ENCODE measurements at regions not wholly inside any gene's neighbourhood (a gene's known extent, or its start where the extent isn't known, plus 50 kb on each side); places are given as distances from the start of the nearest gene placed in this dataset.

- POLR2A ChIA-PET: no interaction called here
- no peak overlapping the region for H3K4me2 ChIP-seq (ENCODE audit: low read length)
Observed at GRCh38 chr13:104491916-104492315, 1425.7 kb upstream of the SLC10A2 start.

GRCh38 chr13:104487006-104487405 is 1420.8 kb upstream of the SLC10A2 start:
- intact Hi-C loops (cut with micrococcal nuclease; ENCODE audit: unreplicated experiment): no loop called here

More at GRCh38 chr13:104491916-104492315, 1425.7 kb upstream of the SLC10A2 start:
- no peak overlapping the region for H3K27ac ChIP-seq (ENCODE audit: low read depth, low read length, poor library complexity, severe bottlenecking)
- no peak overlapping the region for H3K4me3 ChIP-seq (ENCODE audit: low read depth, low read length, poor library complexity, severe bottlenecking)
- no peaks in the 10 kb centered on the region for H4K20me1 ChIP-seq (ENCODE audit: insufficient read depth, low read length)
- no peak for DNase-seq (ENCODE audit: low spot score)
- CTCF ChIA-PET (ENCODE audit: unreplicated experiment): no interaction called here
- H3K4me1 ChIP-seq (ENCODE audit: insufficient read depth, low read length, poor library complexity, severe bottlenecking): no peaks in the 10 kb centered on the region
- H2AFZ ChIP-seq (ENCODE audit: low read length): no peak overlapping the region
- H3K36me3 ChIP-seq (ENCODE audit: insufficient read depth, low read length): no peaks in the 10 kb centered on the region
- intact Hi-C loops (cut with micrococcal nuclease; ENCODE audit: unreplicated experiment): no loop called here
- BruUV-seq (replicated peaks): no TSS peak
- no peaks in the 10 kb centered on the region for H3K9me2 ChIP-seq (ENCODE audit: insufficient read depth, low read length)
- H3K79me2 ChIP-seq (ENCODE audit: insufficient read depth, low read depth, low read length): no peaks in the 10 kb centered on the region
- no peaks in the 10 kb centered on the region for H3K9me3 ChIP-seq (ENCODE audit: low read length)
- TF ChIP-seq EZH2phosphoT487 (IDR thresholded peaks at IDR 0.05; ENCODE audit: borderline replicate concordance, low read depth, low read length): no peak
- TF ChIP-seq CTCF (conservative IDR thresholded peaks at IDR 0.05; ENCODE audit: low read length): no peak

GRCh38 chr13:104485571-104485970 is 1419.4 kb upstream of the SLC10A2 start:
- no peak overlapping the region for H2AFZ ChIP-seq (ENCODE audit: low read length)
- no peaks in the 10 kb centered on the region for H3K9me3 ChIP-seq (ENCODE audit: low read length)
- TF ChIP-seq CTCF (conservative IDR thresholded peaks at IDR 0.05; ENCODE audit: low read length) (no peak), EZH2phosphoT487 (IDR thresholded peaks at IDR 0.05; ENCODE audit: borderline replicate concordance, low read depth, low read length) (no peak)
- ChIA-PET POLR2A (no interaction called here), CTCF (ENCODE audit: unreplicated experiment) (no interaction called here)
- H3K79me2 ChIP-seq (ENCODE audit: insufficient read depth, low read depth, low read length): no peaks in the 10 kb centered on the region
- intact Hi-C loops (cut with micrococcal nuclease; ENCODE audit: unreplicated experiment): no loop called here
- no peak overlapping the region for H3K27ac ChIP-seq (ENCODE audit: low read depth, low read length, poor library complexity, severe bottlenecking)
- H3K4me2 ChIP-seq (ENCODE audit: low read length): no peak overlapping the region
- H3K9me2 ChIP-seq (ENCODE audit: insufficient read depth, low read length): no peaks in the 10 kb centered on the region
- no peaks in the 10 kb centered on the region for H3K36me3 ChIP-seq (ENCODE audit: insufficient read depth, low read length)
- BruUV-seq (replicated peaks): no TSS peak
- H3K4me3 ChIP-seq (ENCODE audit: low read depth, low read length, poor library complexity, severe bottlenecking): no peak overlapping the region
- no peaks in the 10 kb centered on the region for H4K20me1 ChIP-seq (ENCODE audit: insufficient read depth, low read length)
- H3K4me1 ChIP-seq (ENCODE audit: insufficient read depth, low read length, poor library complexity, severe bottlenecking): no peaks in the 10 kb centered on the region
- no peak for DNase-seq (ENCODE audit: low spot score)

More at GRCh38 chr13:104487006-104487405, 1420.8 kb upstream of the SLC10A2 start:
- Histone ChIP-seq H3K9me2 (ENCODE audit: insufficient read depth, low read length) (no peaks in the 10 kb centered on the region), H3K4me3 (ENCODE audit: low read depth, low read length, poor library complexity, severe bottlenecking) (no peak overlapping the region), H3K36me3 (ENCODE audit: insufficient read depth, low read length) (no peaks in the 10 kb centered on the region), H4K20me1 (ENCODE audit: insufficient read depth, low read length) (no peaks in the 10 kb centered on the region), H3K4me1 (ENCODE audit: insufficient read depth, low read length, poor library complexity, severe bottlenecking) (no peaks in the 10 kb centered on the region), H3K79me2 (ENCODE audit: insufficient read depth, low read depth, low read length) (no peaks in the 10 kb centered on the region), H2AFZ (ENCODE audit: low read length) (no peak overlapping the region), H3K9me3 (ENCODE audit: low read length) (no peaks in the 10 kb centered on the region), H3K4me2 (ENCODE audit: low read length) (no peak overlapping the region), H3K27ac (ENCODE audit: low read depth, low read length, poor library complexity, severe bottlenecking) (no peak overlapping the region)
- ChIA-PET POLR2A (no interaction called here), CTCF (ENCODE audit: unreplicated experiment) (no interaction called here)
- DNase-seq (ENCODE audit: low spot score): no peak
- TF ChIP-seq CTCF (conservative IDR thresholded peaks at IDR 0.05; ENCODE audit: low read length) (no peak), EZH2phosphoT487 (IDR thresholded peaks at IDR 0.05; ENCODE audit: borderline replicate concordance, low read depth, low read length) (no peak)
- no TSS peak for BruUV-seq (replicated peaks)

Data from OCI-LY7 (cell line).